ENCODE measurements at regions not wholly inside any gene's neighbourhood (a gene's known extent, or its start where the extent isn't known, plus 50 kb on each side); places are given as distances from the start of the nearest gene placed in this dataset.
"Not testable (repeated sequence)": the region's sequence is repeated elsewhere in the genome, so short reads cannot be mapped to it uniquely, and the experiment has no call there.

DNA sequence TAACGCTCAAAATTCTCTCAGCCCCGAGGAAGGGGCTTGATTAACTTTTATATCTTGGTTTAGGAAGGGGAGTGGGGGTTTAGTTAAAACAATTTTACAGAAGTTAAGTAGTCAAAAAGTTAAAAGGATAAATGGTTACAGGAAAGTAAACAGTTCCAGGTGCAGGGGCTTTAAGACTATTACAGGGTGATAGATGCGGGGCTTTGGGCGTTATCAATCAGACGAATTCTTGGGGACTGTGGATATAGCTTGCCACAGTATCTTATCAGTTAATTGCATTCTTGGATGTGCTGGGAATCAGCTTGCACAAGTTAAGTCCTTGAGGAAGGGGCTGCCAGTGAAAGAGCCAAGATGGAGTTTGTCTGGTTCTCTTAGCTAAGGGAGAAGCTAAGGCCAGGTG lies 616.2 kb downstream of the XPNPEP1 start:
- not testable (repeated sequence) for TF ChIP-seq GABPA (IDR thresholded peaks at IDR 0.05; ENCODE audit: borderline replicate concordance, insufficient read depth, low read length); ZNF274 (IDR thresholded peaks at IDR 0.05; ENCODE audit: borderline replicate concordance, extremely low read depth, low read length); RAD21 (IDR thresholded peaks at IDR 0.05 in 1 of 2, conservative IDR thresholded peaks at IDR 0.05 in 1 of 2; ENCODE audit: low read depth in 2 of 2, low read length in 2 of 2); YY1 (IDR thresholded peaks at IDR 0.05; ENCODE audit: low read depth, low read length); EGR1 (IDR thresholded peaks at IDR 0.05; ENCODE audit: borderline replicate concordance, low read depth, low read length); POLR2A (IDR thresholded peaks at IDR 0.05; ENCODE audit: control extremely low read depth in 1 of 2, low read depth in 2 of 2, low read length in 2 of 2)
- TF ChIP-seq, protein P1, sequence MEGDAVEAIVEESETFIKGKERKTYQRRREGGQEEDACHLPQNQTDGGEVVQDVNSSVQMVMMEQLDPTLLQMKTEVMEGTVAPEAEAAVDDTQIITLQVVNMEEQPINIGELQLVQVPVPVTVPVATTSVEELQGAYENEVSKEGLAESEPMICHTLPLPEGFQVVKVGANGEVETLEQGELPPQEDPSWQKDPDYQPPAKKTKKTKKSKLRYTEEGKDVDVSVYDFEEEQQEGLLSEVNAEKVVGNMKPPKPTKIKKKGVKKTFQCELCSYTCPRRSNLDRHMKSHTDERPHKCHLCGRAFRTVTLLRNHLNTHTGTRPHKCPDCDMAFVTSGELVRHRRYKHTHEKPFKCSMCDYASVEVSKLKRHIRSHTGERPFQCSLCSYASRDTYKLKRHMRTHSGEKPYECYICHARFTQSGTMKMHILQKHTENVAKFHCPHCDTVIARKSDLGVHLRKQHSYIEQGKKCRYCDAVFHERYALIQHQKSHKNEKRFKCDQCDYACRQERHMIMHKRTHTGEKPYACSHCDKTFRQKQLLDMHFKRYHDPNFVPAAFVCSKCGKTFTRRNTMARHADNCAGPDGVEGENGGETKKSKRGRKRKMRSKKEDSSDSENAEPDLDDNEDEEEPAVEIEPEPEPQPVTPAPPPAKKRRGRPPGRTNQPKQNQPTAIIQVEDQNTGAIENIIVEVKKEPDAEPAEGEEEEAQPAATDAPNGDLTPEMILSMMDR (IDR thresholded peaks at IDR 0.05; ENCODE audit: control extremely low read depth in 1 of 3, insufficient read depth in 1 of 3, low read depth in 1 of 3, low read length in 3 of 3): not testable (repeated sequence)
